ENCODE measurements at regions not wholly inside any gene's neighbourhood (a gene's known extent, or its start where the extent isn't known, plus 50 kb on each side); places are given as distances from the start of the nearest gene placed in this dataset.

- TF ChIP-seq, protein P1, sequence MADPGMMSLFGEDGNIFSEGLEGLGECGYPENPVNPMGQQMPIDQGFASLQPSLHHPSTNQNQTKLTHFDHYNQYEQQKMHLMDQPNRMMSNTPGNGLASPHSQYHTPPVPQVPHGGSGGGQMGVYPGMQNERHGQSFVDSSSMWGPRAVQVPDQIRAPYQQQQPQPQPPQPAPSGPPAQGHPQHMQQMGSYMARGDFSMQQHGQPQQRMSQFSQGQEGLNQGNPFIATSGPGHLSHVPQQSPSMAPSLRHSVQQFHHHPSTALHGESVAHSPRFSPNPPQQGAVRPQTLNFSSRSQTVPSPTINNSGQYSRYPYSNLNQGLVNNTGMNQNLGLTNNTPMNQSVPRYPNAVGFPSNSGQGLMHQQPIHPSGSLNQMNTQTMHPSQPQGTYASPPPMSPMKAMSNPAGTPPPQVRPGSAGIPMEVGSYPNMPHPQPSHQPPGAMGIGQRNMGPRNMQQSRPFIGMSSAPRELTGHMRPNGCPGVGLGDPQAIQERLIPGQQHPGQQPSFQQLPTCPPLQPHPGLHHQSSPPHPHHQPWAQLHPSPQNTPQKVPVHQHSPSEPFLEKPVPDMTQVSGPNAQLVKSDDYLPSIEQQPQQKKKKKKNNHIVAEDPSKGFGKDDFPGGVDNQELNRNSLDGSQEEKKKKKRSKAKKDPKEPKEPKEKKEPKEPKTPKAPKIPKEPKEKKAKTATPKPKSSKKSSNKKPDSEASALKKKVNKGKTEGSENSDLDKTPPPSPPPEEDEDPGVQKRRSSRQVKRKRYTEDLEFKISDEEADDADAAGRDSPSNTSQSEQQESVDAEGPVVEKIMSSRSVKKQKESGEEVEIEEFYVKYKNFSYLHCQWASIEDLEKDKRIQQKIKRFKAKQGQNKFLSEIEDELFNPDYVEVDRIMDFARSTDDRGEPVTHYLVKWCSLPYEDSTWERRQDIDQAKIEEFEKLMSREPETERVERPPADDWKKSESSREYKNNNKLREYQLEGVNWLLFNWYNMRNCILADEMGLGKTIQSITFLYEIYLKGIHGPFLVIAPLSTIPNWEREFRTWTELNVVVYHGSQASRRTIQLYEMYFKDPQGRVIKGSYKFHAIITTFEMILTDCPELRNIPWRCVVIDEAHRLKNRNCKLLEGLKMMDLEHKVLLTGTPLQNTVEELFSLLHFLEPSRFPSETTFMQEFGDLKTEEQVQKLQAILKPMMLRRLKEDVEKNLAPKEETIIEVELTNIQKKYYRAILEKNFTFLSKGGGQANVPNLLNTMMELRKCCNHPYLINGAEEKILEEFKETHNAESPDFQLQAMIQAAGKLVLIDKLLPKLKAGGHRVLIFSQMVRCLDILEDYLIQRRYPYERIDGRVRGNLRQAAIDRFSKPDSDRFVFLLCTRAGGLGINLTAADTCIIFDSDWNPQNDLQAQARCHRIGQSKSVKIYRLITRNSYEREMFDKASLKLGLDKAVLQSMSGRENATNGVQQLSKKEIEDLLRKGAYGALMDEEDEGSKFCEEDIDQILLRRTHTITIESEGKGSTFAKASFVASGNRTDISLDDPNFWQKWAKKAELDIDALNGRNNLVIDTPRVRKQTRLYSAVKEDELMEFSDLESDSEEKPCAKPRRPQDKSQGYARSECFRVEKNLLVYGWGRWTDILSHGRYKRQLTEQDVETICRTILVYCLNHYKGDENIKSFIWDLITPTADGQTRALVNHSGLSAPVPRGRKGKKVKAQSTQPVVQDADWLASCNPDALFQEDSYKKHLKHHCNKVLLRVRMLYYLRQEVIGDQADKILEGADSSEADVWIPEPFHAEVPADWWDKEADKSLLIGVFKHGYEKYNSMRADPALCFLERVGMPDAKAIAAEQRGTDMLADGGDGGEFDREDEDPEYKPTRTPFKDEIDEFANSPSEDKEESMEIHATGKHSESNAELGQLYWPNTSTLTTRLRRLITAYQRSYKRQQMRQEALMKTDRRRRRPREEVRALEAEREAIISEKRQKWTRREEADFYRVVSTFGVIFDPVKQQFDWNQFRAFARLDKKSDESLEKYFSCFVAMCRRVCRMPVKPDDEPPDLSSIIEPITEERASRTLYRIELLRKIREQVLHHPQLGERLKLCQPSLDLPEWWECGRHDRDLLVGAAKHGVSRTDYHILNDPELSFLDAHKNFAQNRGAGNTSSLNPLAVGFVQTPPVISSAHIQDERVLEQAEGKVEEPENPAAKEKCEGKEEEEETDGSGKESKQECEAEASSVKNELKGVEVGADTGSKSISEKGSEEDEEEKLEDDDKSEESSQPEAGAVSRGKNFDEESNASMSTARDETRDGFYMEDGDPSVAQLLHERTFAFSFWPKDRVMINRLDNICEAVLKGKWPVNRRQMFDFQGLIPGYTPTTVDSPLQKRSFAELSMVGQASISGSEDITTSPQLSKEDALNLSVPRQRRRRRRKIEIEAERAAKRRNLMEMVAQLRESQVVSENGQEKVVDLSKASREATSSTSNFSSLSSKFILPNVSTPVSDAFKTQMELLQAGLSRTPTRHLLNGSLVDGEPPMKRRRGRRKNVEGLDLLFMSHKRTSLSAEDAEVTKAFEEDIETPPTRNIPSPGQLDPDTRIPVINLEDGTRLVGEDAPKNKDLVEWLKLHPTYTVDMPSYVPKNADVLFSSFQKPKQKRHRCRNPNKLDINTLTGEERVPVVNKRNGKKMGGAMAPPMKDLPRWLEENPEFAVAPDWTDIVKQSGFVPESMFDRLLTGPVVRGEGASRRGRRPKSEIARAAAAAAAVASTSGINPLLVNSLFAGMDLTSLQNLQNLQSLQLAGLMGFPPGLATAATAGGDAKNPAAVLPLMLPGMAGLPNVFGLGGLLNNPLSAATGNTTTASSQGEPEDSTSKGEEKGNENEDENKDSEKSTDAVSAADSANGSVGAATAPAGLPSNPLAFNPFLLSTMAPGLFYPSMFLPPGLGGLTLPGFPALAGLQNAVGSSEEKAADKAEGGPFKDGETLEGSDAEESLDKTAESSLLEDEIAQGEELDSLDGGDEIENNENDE (IDR thresholded peaks at IDR 0.05; ENCODE audit: insufficient replicate concordance, low read length), result no peak
- no peak for TF ChIP-seq GABPA (IDR thresholded peaks at IDR 0.05; ENCODE audit: borderline replicate concordance, insufficient read depth, low read length)
- TF ChIP-seq POLR2A (IDR thresholded peaks at IDR 0.05; ENCODE audit: control extremely low read depth in 1 of 2, low read depth in 2 of 2, low read length in 2 of 2), result no peak
Measured at GRCh38 chr14:45709541-45709940, 456.5 kb upstream of the MIS18BP1 start (continued).

Measured in H1 (cell line).